ENCODE measurements at regions not wholly inside any gene's neighbourhood (a gene's known extent, or its start where the extent isn't known, plus 50 kb on each side); places are given as distances from the start of the nearest gene placed in this dataset.

- TF ChIP-seq, protein P1, sequence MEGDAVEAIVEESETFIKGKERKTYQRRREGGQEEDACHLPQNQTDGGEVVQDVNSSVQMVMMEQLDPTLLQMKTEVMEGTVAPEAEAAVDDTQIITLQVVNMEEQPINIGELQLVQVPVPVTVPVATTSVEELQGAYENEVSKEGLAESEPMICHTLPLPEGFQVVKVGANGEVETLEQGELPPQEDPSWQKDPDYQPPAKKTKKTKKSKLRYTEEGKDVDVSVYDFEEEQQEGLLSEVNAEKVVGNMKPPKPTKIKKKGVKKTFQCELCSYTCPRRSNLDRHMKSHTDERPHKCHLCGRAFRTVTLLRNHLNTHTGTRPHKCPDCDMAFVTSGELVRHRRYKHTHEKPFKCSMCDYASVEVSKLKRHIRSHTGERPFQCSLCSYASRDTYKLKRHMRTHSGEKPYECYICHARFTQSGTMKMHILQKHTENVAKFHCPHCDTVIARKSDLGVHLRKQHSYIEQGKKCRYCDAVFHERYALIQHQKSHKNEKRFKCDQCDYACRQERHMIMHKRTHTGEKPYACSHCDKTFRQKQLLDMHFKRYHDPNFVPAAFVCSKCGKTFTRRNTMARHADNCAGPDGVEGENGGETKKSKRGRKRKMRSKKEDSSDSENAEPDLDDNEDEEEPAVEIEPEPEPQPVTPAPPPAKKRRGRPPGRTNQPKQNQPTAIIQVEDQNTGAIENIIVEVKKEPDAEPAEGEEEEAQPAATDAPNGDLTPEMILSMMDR (IDR thresholded peaks at IDR 0.05) = no peak
- TF ChIP-seq POLR2A (IDR thresholded peaks at IDR 0.05) = no peak
Measured at GRCh38 chr3:180804916-180805315, 107.6 kb upstream of the FXR1 start.

Measured in Peyer's patch (tissue), 4 donors.